ENCODE measurements at regions not wholly inside any gene's neighbourhood (a gene's known extent, or its start where the extent isn't known, plus 50 kb on each side); places are given as distances from the start of the nearest gene placed in this dataset.

DNA sequence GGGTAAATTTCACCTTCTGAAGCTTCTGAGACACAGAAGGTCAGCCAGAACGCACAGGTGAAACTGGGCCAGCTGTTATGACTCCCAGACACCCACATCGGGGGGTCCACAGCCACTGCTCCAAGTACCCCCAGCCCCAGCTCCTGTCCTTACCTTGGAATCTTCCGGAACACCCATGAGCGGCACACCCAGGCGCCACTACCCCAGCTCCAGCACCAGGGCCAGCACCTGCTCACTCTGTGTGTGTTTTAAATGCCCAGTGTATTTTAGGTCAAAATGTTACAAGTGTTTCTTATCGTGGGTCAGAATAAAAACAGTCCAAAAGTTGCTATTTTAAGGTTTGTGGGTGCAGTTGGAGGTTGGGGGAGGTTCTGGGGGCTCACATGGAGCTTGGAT, 116.3 kb downstream of the RMI2 start:
- TF ChIP-seq POLR2A (IDR thresholded peaks at IDR 0.05) (no peak), POLR2AphosphoS5 (IDR thresholded peaks at IDR 0.05) (no peak)
- TF ChIP-seq, protein P1, sequence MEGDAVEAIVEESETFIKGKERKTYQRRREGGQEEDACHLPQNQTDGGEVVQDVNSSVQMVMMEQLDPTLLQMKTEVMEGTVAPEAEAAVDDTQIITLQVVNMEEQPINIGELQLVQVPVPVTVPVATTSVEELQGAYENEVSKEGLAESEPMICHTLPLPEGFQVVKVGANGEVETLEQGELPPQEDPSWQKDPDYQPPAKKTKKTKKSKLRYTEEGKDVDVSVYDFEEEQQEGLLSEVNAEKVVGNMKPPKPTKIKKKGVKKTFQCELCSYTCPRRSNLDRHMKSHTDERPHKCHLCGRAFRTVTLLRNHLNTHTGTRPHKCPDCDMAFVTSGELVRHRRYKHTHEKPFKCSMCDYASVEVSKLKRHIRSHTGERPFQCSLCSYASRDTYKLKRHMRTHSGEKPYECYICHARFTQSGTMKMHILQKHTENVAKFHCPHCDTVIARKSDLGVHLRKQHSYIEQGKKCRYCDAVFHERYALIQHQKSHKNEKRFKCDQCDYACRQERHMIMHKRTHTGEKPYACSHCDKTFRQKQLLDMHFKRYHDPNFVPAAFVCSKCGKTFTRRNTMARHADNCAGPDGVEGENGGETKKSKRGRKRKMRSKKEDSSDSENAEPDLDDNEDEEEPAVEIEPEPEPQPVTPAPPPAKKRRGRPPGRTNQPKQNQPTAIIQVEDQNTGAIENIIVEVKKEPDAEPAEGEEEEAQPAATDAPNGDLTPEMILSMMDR (IDR thresholded peaks at IDR 0.05), result no peak
